ENCODE measurements at regions not wholly inside any gene's neighbourhood (a gene's known extent, or its start where the extent isn't known, plus 50 kb on each side); places are given as distances from the start of the nearest gene placed in this dataset.

GRCh38 chr3:124177071-124177470 lies 185.1 kb upstream of the ROPN1 start:
- no peak overlapping the region for H2BK15ac ChIP-seq (ENCODE audit: low read length)
- H2BK5ac ChIP-seq (ENCODE audit: low read depth, low read length) = no peak overlapping the region
- no peak overlapping the region for H3K23ac ChIP-seq (ENCODE audit: insufficient read length)
- H3K4me3 ChIP-seq (ENCODE audit: extremely low read depth in 1 of 4, insufficient read depth in 2 of 4, low read depth in 3 of 4, low read length in 4 of 4) = no peak overlapping the region
- no peak overlapping the region for H3K9ac ChIP-seq (replicated peaks in 1 of 4; ENCODE audit: extremely low read depth in 1 of 4, low read depth in 3 of 4, low read length in 3 of 4)
- H3K27ac ChIP-seq (ENCODE audit: low read depth, low read length) = no peak overlapping the region
- no peak overlapping the region for H3K4me2 ChIP-seq (ENCODE audit: insufficient read depth in 1 of 2, low read depth in 2 of 2, low read length in 2 of 2)
- H3K79me1 ChIP-seq (ENCODE audit: low read depth, low read length) = no peaks in the 10 kb centered on the region
- CTCF ChIA-PET (ENCODE audit: partially characterized antibody) = no interaction called here
- H3K14ac ChIP-seq (ENCODE audit: insufficient read length) = no peak overlapping the region
- 94% methylated on average over 2 of the region's 2 CpGs; no CpG with 5 or more reads in 1 of the 2 experiments for WGBS, 2 experiments (ENCODE audit: extremely low coverage in 1 of 2, insufficient coverage in 1 of 2, insufficient read length in 1 of 2, insufficient replicate concordance in 2 of 2, low coverage in 1 of 2, low lambda C conversion rate in 2 of 2, missing lambda C conversion rate in 1 of 2)
- FAIRE-seq = no peak
- H3K56ac ChIP-seq (replicated peaks; ENCODE audit: insufficient read length, low read depth, low read length) = no peak overlapping the region
- H4K8ac ChIP-seq (ENCODE audit: extremely low read depth, insufficient read depth, low read length) = no peak overlapping the region
- no peak overlapping the region for H2AK5ac ChIP-seq (ENCODE audit: low read depth, low read length)
- no peak overlapping the region for H2BK12ac ChIP-seq (ENCODE audit: low read depth, low read length)
- no peak overlapping the region for H4K91ac ChIP-seq (replicated peaks; ENCODE audit: insufficient read length, low read length)
- no peaks in the 10 kb centered on the region for H3K23me2 ChIP-seq (ENCODE audit: low read depth, low read length)
- DNase-seq (ENCODE audit: low read depth in 1 of 2, low spot score in 2 of 2) = no peak
- H3K27me3 ChIP-seq (replicated peaks in 1 of 4; ENCODE audit: control insufficient read depth in 3 of 4, extremely low read depth in 1 of 4, insufficient read depth in 3 of 4, low read length in 3 of 4) = no peaks in the 10 kb centered on the region
- H3K18ac ChIP-seq (ENCODE audit: extremely low read depth, low read length) = no peak overlapping the region
- no peaks in the 10 kb centered on the region for H3K79me2 ChIP-seq (ENCODE audit: control insufficient read depth in 1 of 2, insufficient read depth in 2 of 2, low read length in 2 of 2)
- TF ChIP-seq CREB1 (IDR thresholded peaks at IDR 0.05) (no peak), SRF (IDR thresholded peaks at IDR 0.05; ENCODE audit: low read depth, low read length) (no peak)
- POLR2A ChIA-PET (ENCODE audit: partially characterized antibody) = no interaction called here
- H2AFZ ChIP-seq (ENCODE audit: low read length) = no peak overlapping the region
- no peak overlapping the region for H4K5ac ChIP-seq (ENCODE audit: insufficient read length, low read depth, low read length)
- H3K9me3 ChIP-seq (ENCODE audit: insufficient read depth in 2 of 2, low read depth in 1 of 2, low read length in 1 of 2) = no peaks in the 10 kb centered on the region; a peak in 1 of 4 replicates
- H3K4me1 ChIP-seq (replicated peaks in 1 of 4; ENCODE audit: control insufficient read depth in 3 of 4, insufficient read depth in 4 of 4, low read length in 3 of 4) = no peaks in the 10 kb centered on the region
- H2BK120ac ChIP-seq (replicated peaks; ENCODE audit: low read depth, low read length) = no peak overlapping the region
- H4K20me1 ChIP-seq (replicated peaks in 1 of 2; ENCODE audit: control insufficient read depth in 1 of 2, insufficient read depth in 2 of 2, low read length in 2 of 2) = no peaks in the 10 kb centered on the region
- no peak overlapping the region for H2BK20ac ChIP-seq (ENCODE audit: low read length)
- H3K4ac ChIP-seq (replicated peaks; ENCODE audit: insufficient read length, low read depth, low read length) = no peak overlapping the region
- H3K36me3 ChIP-seq (ENCODE audit: control insufficient read depth in 2 of 4, insufficient read depth in 4 of 4, low read length in 3 of 4) = no peaks in the 10 kb centered on the region
